ENCODE measurements at regions not wholly inside any gene's neighbourhood (a gene's known extent, or its start where the extent isn't known, plus 50 kb on each side); places are given as distances from the start of the nearest gene placed in this dataset.
A peak's percentile ranks its signal among the peaks of the same experiment; 100 is the strongest.

- H3K27me3 ChIP-seq (ENCODE audit: insufficient read depth, low read length), result no peaks in the 10 kb centered on the region
- H3K4me3 ChIP-seq (ENCODE audit: low read depth, low read length), result no peak overlapping the region
- peak in 1 of 2 donors; percentile 4 for DNase-seq
- no peak overlapping the region for H3K9ac ChIP-seq (ENCODE audit: low read length)
- H3K36me3 ChIP-seq (ENCODE audit: control insufficient read depth in 1 of 2, insufficient read depth in 2 of 2, low read length in 2 of 2), result no peaks in the 10 kb centered on the region
- no peaks in the 10 kb centered on the region for H3K79me1 ChIP-seq (ENCODE audit: low read length)
- no peak overlapping the region for H3K27ac ChIP-seq (ENCODE audit: low read depth, low read length)
- no peak overlapping the region for H2AK5ac ChIP-seq (ENCODE audit: low read length)
- H4K91ac ChIP-seq (ENCODE audit: low read depth, low read length), result no peak overlapping the region
- no peak overlapping the region for H3K23ac ChIP-seq (ENCODE audit: low read length)
- no peaks in the 10 kb centered on the region for H3K9me3 ChIP-seq (ENCODE audit: insufficient read depth, low read depth, low read length)
- H2BK5ac ChIP-seq (ENCODE audit: low read depth, low read length, poor library complexity), result no peak overlapping the region
- H3K4me2 ChIP-seq (ENCODE audit: low read length), result no peak overlapping the region
- H3K4ac ChIP-seq (ENCODE audit: low read depth, low read length), result no peak overlapping the region
- H4K12ac ChIP-seq (ENCODE audit: low read depth, low read length), result no peak overlapping the region
- no peak overlapping the region for H4K8ac ChIP-seq (ENCODE audit: low read depth, low read length)
- H2BK120ac ChIP-seq (ENCODE audit: insufficient read depth, low read length, poor library complexity), result no peak overlapping the region
- H3K18ac ChIP-seq (ENCODE audit: low read length), result no peak overlapping the region
- no peaks in the 10 kb centered on the region for H3K4me1 ChIP-seq (ENCODE audit: control insufficient read depth in 1 of 2, insufficient read depth in 2 of 2, low read length in 2 of 2)
- WGBS (ENCODE audit: extremely low coverage, insufficient coverage, insufficient read length), result no CpG with 5 or more reads among the region's 3 CpGs
- no peak overlapping the region for H2AFZ ChIP-seq (ENCODE audit: insufficient read depth, low read length, poor library complexity)
- H3K14ac ChIP-seq (ENCODE audit: low read length), result no peak overlapping the region
- no peaks in the 10 kb centered on the region for H3K79me2 ChIP-seq (ENCODE audit: control insufficient read depth, insufficient read depth, low read length, poor library complexity)
- no peak overlapping the region for H2BK12ac ChIP-seq (ENCODE audit: low read length)
Measured at GRCh38 chr13:76745261-76746200, 140.7 kb downstream of the KCTD12 start.

GRCh38 chr13:76741624-76742023 is 144.6 kb downstream of the KCTD12 start:
- Histone ChIP-seq H3K14ac (ENCODE audit: low read length) (no peak overlapping the region), H4K91ac (ENCODE audit: low read depth, low read length) (no peak overlapping the region), H3K18ac (ENCODE audit: low read length) (no peak overlapping the region), H3K9ac (ENCODE audit: low read length) (no peak overlapping the region), H4K12ac (ENCODE audit: low read depth, low read length) (no peak overlapping the region), H2AFZ (ENCODE audit: insufficient read depth, low read length, poor library complexity) (no peak overlapping the region), H3K4me3 (ENCODE audit: low read depth, low read length) (no peak overlapping the region), H3K27ac (ENCODE audit: low read depth, low read length) (no peak overlapping the region), H3K27me3 (ENCODE audit: insufficient read depth, low read length) (no peaks in the 10 kb centered on the region), H3K4me1 (ENCODE audit: control insufficient read depth in 1 of 2, insufficient read depth in 2 of 2, low read length in 2 of 2) (no peaks in the 10 kb centered on the region), H3K23ac (ENCODE audit: low read length) (no peak overlapping the region), H3K9me3 (ENCODE audit: insufficient read depth, low read depth, low read length) (no peaks in the 10 kb centered on the region), H2AK5ac (ENCODE audit: low read length) (no peak overlapping the region), H3K36me3 (ENCODE audit: control insufficient read depth in 1 of 2, insufficient read depth in 2 of 2, low read length in 2 of 2) (no peaks in the 10 kb centered on the region), H3K79me2 (ENCODE audit: control insufficient read depth, insufficient read depth, low read length, poor library complexity) (no peaks in the 10 kb centered on the region), H3K79me1 (ENCODE audit: low read length) (no peaks in the 10 kb centered on the region), H3K4ac (ENCODE audit: low read depth, low read length) (no peak overlapping the region), H2BK12ac (ENCODE audit: low read length) (no peak overlapping the region), H4K8ac (ENCODE audit: low read depth, low read length) (no peak overlapping the region), H2BK5ac (ENCODE audit: low read depth, low read length, poor library complexity) (no peak overlapping the region), H2BK120ac (ENCODE audit: insufficient read depth, low read length, poor library complexity) (no peak overlapping the region), H3K4me2 (ENCODE audit: low read length) (no peak overlapping the region)
- DNase-seq, result no peak
- WGBS (ENCODE audit: extremely low coverage, insufficient coverage, insufficient read length), result no CpG with 5 or more reads among the region's 1 CpG

DNA sequence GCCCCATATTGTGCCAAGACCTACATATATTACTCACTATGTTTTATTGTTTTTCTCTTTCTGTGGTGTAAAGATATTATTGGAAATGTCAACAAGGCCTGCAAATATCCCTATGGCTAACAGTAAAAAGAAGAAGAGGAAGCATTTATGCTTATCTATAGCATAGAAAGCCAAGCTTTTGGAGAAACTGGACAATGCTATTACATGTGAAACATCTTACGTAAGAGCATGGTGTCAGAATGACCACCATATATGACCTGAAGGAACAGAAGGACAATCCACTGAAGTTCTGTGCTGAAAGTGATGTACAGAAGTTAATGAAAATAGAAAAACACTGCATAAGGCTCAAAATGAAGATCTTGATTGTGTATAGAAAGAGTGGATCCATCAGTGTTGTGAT is 145.2 kb downstream of the KCTD12 start:
- Histone ChIP-seq H3K79me2 (ENCODE audit: control insufficient read depth, insufficient read depth, low read length, poor library complexity) (no peaks in the 10 kb centered on the region), H3K4me3 (ENCODE audit: low read depth, low read length) (no peak overlapping the region), H3K27ac (ENCODE audit: low read depth, low read length) (no peak overlapping the region), H3K4ac (ENCODE audit: low read depth, low read length) (no peak overlapping the region), H3K4me1 (ENCODE audit: control insufficient read depth in 1 of 2, insufficient read depth in 2 of 2, low read length in 2 of 2) (no peaks in the 10 kb centered on the region), H2AFZ (ENCODE audit: insufficient read depth, low read length, poor library complexity) (no peak overlapping the region), H3K36me3 (ENCODE audit: control insufficient read depth in 1 of 2, insufficient read depth in 2 of 2, low read length in 2 of 2) (no peaks in the 10 kb centered on the region), H2BK120ac (ENCODE audit: insufficient read depth, low read length, poor library complexity) (no peak overlapping the region), H2AK5ac (ENCODE audit: low read length) (no peak overlapping the region), H3K14ac (ENCODE audit: low read length) (no peak overlapping the region), H2BK5ac (ENCODE audit: low read depth, low read length, poor library complexity) (no peak overlapping the region), H4K91ac (ENCODE audit: low read depth, low read length) (no peak overlapping the region), H3K23ac (ENCODE audit: low read length) (no peak overlapping the region), H3K18ac (ENCODE audit: low read length) (no peak overlapping the region), H4K12ac (ENCODE audit: low read depth, low read length) (no peak overlapping the region), H3K27me3 (ENCODE audit: insufficient read depth, low read length) (no peaks in the 10 kb centered on the region), H2BK12ac (ENCODE audit: low read length) (no peak overlapping the region), H3K4me2 (ENCODE audit: low read length) (no peak overlapping the region), H3K9ac (ENCODE audit: low read length) (no peak overlapping the region), H3K9me3 (ENCODE audit: insufficient read depth, low read depth, low read length) (no peaks in the 10 kb centered on the region), H4K8ac (ENCODE audit: low read depth, low read length) (no peak overlapping the region), H3K79me1 (ENCODE audit: low read length) (no peaks in the 10 kb centered on the region)
- no peak for DNase-seq
- no CpG with 5 or more reads among the region's 1 CpG for WGBS (ENCODE audit: extremely low coverage, insufficient coverage, insufficient read length)

DNA sequence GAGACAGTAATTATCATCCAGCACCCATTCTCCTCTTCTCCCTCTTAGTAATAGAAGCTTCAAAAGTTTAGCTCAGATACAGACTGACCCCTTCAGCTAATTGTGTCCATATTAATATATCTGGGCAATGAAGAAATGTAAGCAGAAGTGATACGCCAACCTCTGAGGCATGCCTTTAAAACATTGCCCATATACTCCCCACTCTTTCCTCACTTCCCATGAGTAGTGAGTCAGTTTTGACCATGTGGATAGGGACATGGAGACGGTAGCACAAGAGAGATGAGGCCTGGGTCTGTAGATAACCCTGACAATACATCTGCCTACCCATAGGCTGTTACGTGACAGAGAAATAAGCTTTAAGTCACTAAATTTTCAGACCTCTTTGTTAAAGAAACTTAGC is 147.6 kb downstream of the KCTD12 start:
- H3K4me2 ChIP-seq (ENCODE audit: low read length), result no peak overlapping the region
- H3K9ac ChIP-seq (ENCODE audit: low read length), result no peak overlapping the region
- no peaks in the 10 kb centered on the region for H3K9me3 ChIP-seq (ENCODE audit: insufficient read depth, low read depth, low read length)
- H4K8ac ChIP-seq (ENCODE audit: low read depth, low read length), result no peak overlapping the region
- H3K27me3 ChIP-seq (ENCODE audit: insufficient read depth, low read length), result no peaks in the 10 kb centered on the region
- no peak overlapping the region for H2BK12ac ChIP-seq (ENCODE audit: low read length)
- no peak overlapping the region for H2AK5ac ChIP-seq (ENCODE audit: low read length)
- no peaks in the 10 kb centered on the region for H3K36me3 ChIP-seq (ENCODE audit: control insufficient read depth in 1 of 2, insufficient read depth in 2 of 2, low read length in 2 of 2)
- no peak overlapping the region for H4K91ac ChIP-seq (ENCODE audit: low read depth, low read length)
- H3K18ac ChIP-seq (ENCODE audit: low read length), result no peak overlapping the region
- no peaks in the 10 kb centered on the region for H3K79me1 ChIP-seq (ENCODE audit: low read length)
- no peak overlapping the region for H3K23ac ChIP-seq (ENCODE audit: low read length)
- no peaks in the 10 kb centered on the region for H3K79me2 ChIP-seq (ENCODE audit: control insufficient read depth, insufficient read depth, low read length, poor library complexity)
- H3K27ac ChIP-seq (ENCODE audit: low read depth, low read length), result no peak overlapping the region
- H3K4me1 ChIP-seq (ENCODE audit: control insufficient read depth in 1 of 2, insufficient read depth in 2 of 2, low read length in 2 of 2), result no peaks in the 10 kb centered on the region
- H3K14ac ChIP-seq (ENCODE audit: low read length), result no peak overlapping the region
- no peak overlapping the region for H3K4ac ChIP-seq (ENCODE audit: low read depth, low read length)
- no peak overlapping the region for H2AFZ ChIP-seq (ENCODE audit: insufficient read depth, low read length, poor library complexity)
- no peak overlapping the region for H3K4me3 ChIP-seq (ENCODE audit: low read depth, low read length)
- no peak overlapping the region for H2BK5ac ChIP-seq (ENCODE audit: low read depth, low read length, poor library complexity)
- no peak overlapping the region for H2BK120ac ChIP-seq (ENCODE audit: insufficient read depth, low read length, poor library complexity)
- H4K12ac ChIP-seq (ENCODE audit: low read depth, low read length), result no peak overlapping the region
- WGBS (ENCODE audit: extremely low coverage, insufficient coverage, insufficient read length), result no CpG with 5 or more reads among the region's 3 CpGs
- DNase-seq, result no peak

Data from trophoblast cell (in vitro differentiated cells and primary cell).